ENCODE measurements at regions not wholly inside any gene's neighbourhood (a gene's known extent, or its start where the extent isn't known, plus 50 kb on each side); places are given as distances from the start of the nearest gene placed in this dataset.

DNA sequence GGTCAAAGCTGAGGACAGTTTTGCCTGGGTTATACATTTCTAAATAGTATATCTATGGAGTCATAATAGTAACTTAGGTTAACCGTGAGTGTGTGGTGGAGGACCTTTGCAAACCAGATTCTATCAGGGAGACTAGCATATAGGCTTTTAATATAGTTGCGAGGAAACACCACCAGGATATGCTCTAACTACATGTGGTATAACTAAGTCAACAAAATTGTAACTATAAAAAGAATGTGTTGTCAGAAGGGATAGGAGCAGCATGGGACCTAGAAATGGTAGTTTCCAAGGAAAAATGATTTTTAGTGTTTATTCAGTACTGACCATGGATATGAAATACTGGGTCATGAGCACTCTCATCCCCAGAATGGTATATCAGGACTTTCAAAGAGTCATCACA, 338.1 kb downstream of the TGFB2 start:
- H3K4me1 ChIP-seq (ENCODE audit: control insufficient read depth in 1 of 2, insufficient read depth in 2 of 2, low read length in 2 of 2): no peaks in the 10 kb centered on the region
- no peaks in the 10 kb centered on the region for H3K79me2 ChIP-seq (ENCODE audit: insufficient read depth, low read length)
- no peaks in the 10 kb centered on the region for H3K27me3 ChIP-seq (ENCODE audit: control insufficient read depth in 2 of 2, insufficient read depth in 2 of 2, low read length in 2 of 2)
- no CpG with 5 or more reads among the region's 2 CpGs for WGBS (ENCODE audit: insufficient coverage)
- no peaks in the 10 kb centered on the region for H3K9me3 ChIP-seq (replicated peaks in 1 of 2; ENCODE audit: control insufficient read depth in 1 of 2, insufficient read depth in 1 of 2, low read length in 2 of 2)
- TF ChIP-seq, protein P1, sequence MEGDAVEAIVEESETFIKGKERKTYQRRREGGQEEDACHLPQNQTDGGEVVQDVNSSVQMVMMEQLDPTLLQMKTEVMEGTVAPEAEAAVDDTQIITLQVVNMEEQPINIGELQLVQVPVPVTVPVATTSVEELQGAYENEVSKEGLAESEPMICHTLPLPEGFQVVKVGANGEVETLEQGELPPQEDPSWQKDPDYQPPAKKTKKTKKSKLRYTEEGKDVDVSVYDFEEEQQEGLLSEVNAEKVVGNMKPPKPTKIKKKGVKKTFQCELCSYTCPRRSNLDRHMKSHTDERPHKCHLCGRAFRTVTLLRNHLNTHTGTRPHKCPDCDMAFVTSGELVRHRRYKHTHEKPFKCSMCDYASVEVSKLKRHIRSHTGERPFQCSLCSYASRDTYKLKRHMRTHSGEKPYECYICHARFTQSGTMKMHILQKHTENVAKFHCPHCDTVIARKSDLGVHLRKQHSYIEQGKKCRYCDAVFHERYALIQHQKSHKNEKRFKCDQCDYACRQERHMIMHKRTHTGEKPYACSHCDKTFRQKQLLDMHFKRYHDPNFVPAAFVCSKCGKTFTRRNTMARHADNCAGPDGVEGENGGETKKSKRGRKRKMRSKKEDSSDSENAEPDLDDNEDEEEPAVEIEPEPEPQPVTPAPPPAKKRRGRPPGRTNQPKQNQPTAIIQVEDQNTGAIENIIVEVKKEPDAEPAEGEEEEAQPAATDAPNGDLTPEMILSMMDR (IDR thresholded peaks at IDR 0.05): no peak
- H3K4me3 ChIP-seq (replicated peaks in 1 of 3; ENCODE audit: low read depth in 2 of 3, low read length in 3 of 3): no peak overlapping the region
- H3K36me3 Mint-ChIP-seq: no peaks in the 10 kb centered on the region
- no peaks in the 10 kb centered on the region for H4K20me1 ChIP-seq (ENCODE audit: insufficient read depth, low read length)
- H3K4me2 ChIP-seq (replicated peaks; ENCODE audit: extremely low read depth, low read length, poor library complexity, severe bottlenecking): no peak overlapping the region
- H2AFZ ChIP-seq (ENCODE audit: insufficient read depth, low read depth, low read length, poor library complexity, severe bottlenecking): no peak overlapping the region
- no peak overlapping the region for H3K4me3 Mint-ChIP-seq
- H3K9me3 Mint-ChIP-seq: peaks cover 0 to 5% (median 2%) of the 10 kb centered on the region in 7 donors
- peaks cover 0 to 2% (median 1%) of the 10 kb centered on the region in 3 donors for H3K27me3 Mint-ChIP-seq (ENCODE audit: low read depth in 3 of 3)
- H3K27ac ChIP-seq (ENCODE audit: low read depth in 1 of 2, low read length in 2 of 2): no peak overlapping the region
- intact Hi-C loops (cut with micrococcal nuclease): no loop called here
- no peaks in the 10 kb centered on the region for H3K4me1 Mint-ChIP-seq
- no peaks in the 10 kb centered on the region for H3K36me3 ChIP-seq (replicated peaks in 1 of 2; ENCODE audit: control insufficient read depth in 1 of 2, insufficient read depth in 2 of 2, low read length in 2 of 2)
- no peak overlapping the region for H3K9ac ChIP-seq (ENCODE audit: insufficient read depth, low read length, poor library complexity, severe bottlenecking)
- H3K27ac Mint-ChIP-seq: no peak overlapping the region
- no peak for DNase-seq

DNA sequence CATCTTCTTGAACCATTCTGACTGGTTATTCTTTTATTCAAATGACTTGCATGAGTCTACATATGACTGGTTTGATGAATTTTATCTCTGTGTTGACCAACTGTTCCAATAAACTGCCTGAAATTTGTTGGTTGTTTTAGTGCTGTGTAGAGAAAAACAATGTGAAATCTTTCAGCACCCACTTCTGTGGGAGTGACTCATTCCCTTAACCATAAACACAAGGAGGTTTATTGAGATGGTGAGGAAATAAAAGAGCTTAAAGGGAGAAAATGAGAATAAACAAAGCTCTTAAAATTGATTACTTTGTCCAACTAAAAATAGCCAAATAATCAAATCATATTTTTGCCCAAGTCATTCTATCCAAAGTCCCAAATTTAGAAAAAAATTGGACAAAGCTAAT, 341.1 kb downstream of the TGFB2 start:
- no peak overlapping the region for H3K4me3 Mint-ChIP-seq
- no peak overlapping the region for H3K9ac ChIP-seq (ENCODE audit: insufficient read depth, low read length, poor library complexity, severe bottlenecking)

More for the DNA sequence above, 341.1 kb downstream of the TGFB2 start:
- Mint-ChIP-seq H3K9me3 (peaks cover 0 to 5% (median 2%) of the 10 kb centered on the region in 7 donors), H3K27me3 (ENCODE audit: low read depth in 3 of 3) (peaks cover 0 to 2% (median 1%) of the 10 kb centered on the region in 3 donors), H3K4me1 (no peaks in the 10 kb centered on the region), H3K27ac (no peak overlapping the region), H3K36me3 (no peaks in the 10 kb centered on the region)
- H2AFZ ChIP-seq (ENCODE audit: insufficient read depth, low read depth, low read length, poor library complexity, severe bottlenecking): no peak overlapping the region
- no peak for DNase-seq
- H3K79me2 ChIP-seq (ENCODE audit: insufficient read depth, low read length): no peaks in the 10 kb centered on the region
- H3K4me1 ChIP-seq (ENCODE audit: control insufficient read depth in 1 of 2, insufficient read depth in 2 of 2, low read length in 2 of 2): no peaks in the 10 kb centered on the region
- no peak overlapping the region for H3K27ac ChIP-seq (ENCODE audit: low read depth in 1 of 2, low read length in 2 of 2)
- no peak overlapping the region for H3K4me2 ChIP-seq (replicated peaks; ENCODE audit: extremely low read depth, low read length, poor library complexity, severe bottlenecking)
- no peaks in the 10 kb centered on the region for H4K20me1 ChIP-seq (ENCODE audit: insufficient read depth, low read length)
- intact Hi-C loops (cut with micrococcal nuclease): no loop called here
- no peaks in the 10 kb centered on the region for H3K27me3 ChIP-seq (ENCODE audit: control insufficient read depth in 2 of 2, insufficient read depth in 2 of 2, low read length in 2 of 2)
- TF ChIP-seq, protein P1 (IDR thresholded peaks at IDR 0.05): no peak
- H3K36me3 ChIP-seq (replicated peaks in 1 of 2; ENCODE audit: control insufficient read depth in 1 of 2, insufficient read depth in 2 of 2, low read length in 2 of 2): no peaks in the 10 kb centered on the region
- no peak overlapping the region for H3K4me3 ChIP-seq (replicated peaks in 1 of 3; ENCODE audit: low read depth in 2 of 3, low read length in 3 of 3)
- H3K9me3 ChIP-seq (replicated peaks in 1 of 2; ENCODE audit: control insufficient read depth in 1 of 2, insufficient read depth in 1 of 2, low read length in 2 of 2): no peaks in the 10 kb centered on the region
